Upper lobe of right lung (tissue), 1 donor: ENCODE measurements at regions not wholly inside any gene's neighbourhood (a gene's known extent, or its start where the extent isn't known, plus 50 kb on each side); places are given as distances from the start of the nearest gene placed in this dataset.

Source experiments
- ATAC-seq: fragments of 200-7000 bp; cut with Tn5 transposase; one replicate; pipeline ENCODE4 v1.9.1; 2020; ENCODE audit warnings: mild to moderate bottlenecking, moderate library complexity
- DNase-seq: peaks from one replicate; pipeline ENCODE4 v3.0.0-alpha.2; 2020
- H3K27ac ChIP-seq: fragments of 200-600 bp; one replicate; pipeline ENCODE4 v1.8.0; 2022
- H3K27me3 ChIP-seq: fragments of 200-600 bp; one replicate; pipeline ENCODE4 v1.8.0; 2022; ENCODE audit warnings: mild to moderate bottlenecking
- H3K36me3 ChIP-seq: fragments of 200-600 bp; one replicate; pipeline ENCODE4 v1.8.0; 2022
- H3K4me1 ChIP-seq: fragments of 200-600 bp; one replicate; pipeline ENCODE4 v1.8.0; 2022
- H3K4me3 ChIP-seq: fragments of 200-600 bp; one replicate; pipeline ENCODE4 v1.8.0; 2022; ENCODE audit warnings: mild to moderate bottlenecking
- H3K9me3 ChIP-seq: fragments of 200-600 bp; one replicate; pipeline ENCODE4 v1.8.0; 2022
- intact Hi-C: fragments of 100-400 bp; cut with DNase I; formaldehyde crosslinking; loops from one replicate; pipeline ENCODE4 v1.11.0; 2022
- TF ChIP-seq, protein P1 (sequence below): fragments of 200-600 bp; IDR thresholded peaks from one replicate; pipeline ENCODE4 v1.8.0; 2022; ENCODE audit warnings: antibody characterized with exemption
- donor health status: DM: no; HTN: yes; CAD: no; lungs with severe emphysema.

DNA sequence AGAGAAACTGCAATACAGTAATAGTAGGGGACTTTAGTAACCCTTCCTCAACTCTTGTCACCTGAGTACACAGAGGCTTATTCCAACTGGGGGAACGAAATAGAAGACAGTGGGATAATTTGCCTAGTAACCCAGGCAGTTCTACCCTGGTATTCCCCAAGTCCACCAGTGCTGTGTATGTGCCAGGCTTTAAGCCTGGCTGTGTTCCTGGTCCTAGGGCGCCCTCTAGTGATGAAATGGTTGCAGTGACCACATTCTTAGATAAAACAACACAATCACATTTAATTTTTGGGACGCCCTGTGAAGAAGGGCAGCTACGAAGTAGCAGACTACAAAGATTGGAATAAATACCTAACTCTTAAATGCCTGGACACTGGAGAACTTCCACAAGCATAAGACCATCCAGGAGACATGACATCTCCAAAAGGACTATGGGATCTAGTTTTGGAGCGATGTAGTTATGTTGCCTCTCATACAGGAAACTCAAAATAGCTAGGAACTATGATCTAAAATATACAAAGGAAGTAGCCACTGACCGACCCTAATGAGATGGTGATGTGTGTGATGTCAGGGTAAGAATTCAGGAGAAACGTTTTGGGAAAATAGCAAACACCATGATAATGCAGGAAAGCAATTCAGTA is 163.0 kb upstream of the XIST start:
- ATAC-seq, result peak; percentile 90
- TF ChIP-seq, protein P1, sequence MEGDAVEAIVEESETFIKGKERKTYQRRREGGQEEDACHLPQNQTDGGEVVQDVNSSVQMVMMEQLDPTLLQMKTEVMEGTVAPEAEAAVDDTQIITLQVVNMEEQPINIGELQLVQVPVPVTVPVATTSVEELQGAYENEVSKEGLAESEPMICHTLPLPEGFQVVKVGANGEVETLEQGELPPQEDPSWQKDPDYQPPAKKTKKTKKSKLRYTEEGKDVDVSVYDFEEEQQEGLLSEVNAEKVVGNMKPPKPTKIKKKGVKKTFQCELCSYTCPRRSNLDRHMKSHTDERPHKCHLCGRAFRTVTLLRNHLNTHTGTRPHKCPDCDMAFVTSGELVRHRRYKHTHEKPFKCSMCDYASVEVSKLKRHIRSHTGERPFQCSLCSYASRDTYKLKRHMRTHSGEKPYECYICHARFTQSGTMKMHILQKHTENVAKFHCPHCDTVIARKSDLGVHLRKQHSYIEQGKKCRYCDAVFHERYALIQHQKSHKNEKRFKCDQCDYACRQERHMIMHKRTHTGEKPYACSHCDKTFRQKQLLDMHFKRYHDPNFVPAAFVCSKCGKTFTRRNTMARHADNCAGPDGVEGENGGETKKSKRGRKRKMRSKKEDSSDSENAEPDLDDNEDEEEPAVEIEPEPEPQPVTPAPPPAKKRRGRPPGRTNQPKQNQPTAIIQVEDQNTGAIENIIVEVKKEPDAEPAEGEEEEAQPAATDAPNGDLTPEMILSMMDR, result peak; percentile 64
- Histone ChIP-seq H3K4me1 (no peaks in the 10 kb centered on the region), H3K27me3 (no peaks in the 10 kb centered on the region), H3K4me3 (no peak overlapping the region), H3K27ac (no peak overlapping the region), H3K9me3 (no peaks in the 10 kb centered on the region), H3K36me3 (no peaks in the 10 kb centered on the region)
- DNase-seq, result peak; percentile 49
- intact Hi-C loops, result no loop called here

DNA sequence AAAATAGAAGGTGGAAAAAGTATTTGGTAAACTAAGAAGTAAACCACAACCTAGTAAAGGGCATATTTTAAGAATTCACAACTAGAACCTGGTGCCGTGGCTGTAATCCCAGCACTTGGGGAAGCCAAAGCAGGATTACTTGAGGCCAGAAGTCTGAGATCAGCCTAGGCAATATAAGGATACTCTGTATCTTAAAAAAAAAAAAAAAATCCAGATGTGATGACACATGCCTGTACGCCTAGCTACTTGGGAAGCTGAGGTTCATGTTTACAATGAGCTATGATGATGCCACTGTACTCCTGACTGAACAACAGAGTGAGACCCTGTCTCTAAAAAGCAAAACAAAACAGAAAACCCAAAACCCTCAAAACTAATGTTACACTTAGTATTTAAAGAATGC is 156.5 kb upstream of the XIST start:
- DNase-seq, result no peak
- Histone ChIP-seq H3K4me3 (no peak overlapping the region), H3K27ac (no peak overlapping the region), H3K36me3 (no peaks in the 10 kb centered on the region), H3K9me3 (no peaks in the 10 kb centered on the region), H3K4me1 (no peaks in the 10 kb centered on the region), H3K27me3 (no peaks in the 10 kb centered on the region)
- intact Hi-C loops, result no loop called here
- no peak for ATAC-seq
- TF ChIP-seq, protein P1, result no peak

DNA sequence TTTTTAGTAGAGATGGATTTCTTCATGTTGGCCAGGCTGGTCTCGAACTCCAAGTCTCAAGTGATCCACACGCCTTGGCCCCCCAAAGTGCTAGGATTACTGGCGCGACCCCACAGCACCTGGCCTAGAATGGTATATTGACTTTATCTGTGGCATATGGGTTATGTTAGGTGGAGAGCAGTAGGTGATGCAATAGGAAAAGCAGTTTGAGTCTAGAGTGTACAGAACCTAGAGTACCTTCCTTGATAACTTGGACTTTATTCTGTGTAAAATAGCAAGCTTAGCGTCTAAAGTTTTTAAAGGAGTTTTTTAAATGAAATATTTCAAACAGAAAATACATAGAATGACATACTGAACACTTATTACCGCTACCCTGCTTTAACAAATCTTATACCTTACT is 139.5 kb upstream of the XIST start:
- Histone ChIP-seq H3K9me3 (no peaks in the 10 kb centered on the region), H3K27me3 (no peaks in the 10 kb centered on the region), H3K27ac (no peak overlapping the region), H3K4me3 (no peak overlapping the region), H3K36me3 (no peaks in the 10 kb centered on the region), H3K4me1 (no peaks in the 10 kb centered on the region)
- TF ChIP-seq, protein P1, result no peak
- no peak for DNase-seq
- intact Hi-C loops, result no loop called here
- no peak for ATAC-seq

DNA sequence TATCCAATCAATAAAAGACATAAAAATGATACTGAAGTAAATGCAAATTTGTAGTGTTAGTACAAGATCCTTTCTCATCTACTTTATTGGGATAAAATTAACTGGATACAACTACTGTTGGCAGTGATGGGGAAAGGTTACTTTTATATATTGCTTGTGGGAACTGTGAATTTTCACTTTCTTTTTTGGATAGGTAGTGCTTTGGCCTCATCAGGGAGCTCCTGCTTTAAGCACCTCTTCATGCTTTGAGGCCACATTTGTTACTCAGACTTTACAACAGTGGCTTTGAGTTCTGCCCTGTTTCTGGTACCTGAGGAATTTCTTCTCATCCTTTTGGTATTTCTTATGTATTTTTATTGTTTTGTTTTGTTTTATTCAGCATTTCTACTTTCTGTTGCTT is 134.7 kb upstream of the XIST start:
- no peaks in the 10 kb centered on the region for H3K9me3 ChIP-seq
- H3K36me3 ChIP-seq, result no peaks in the 10 kb centered on the region
- TF ChIP-seq, protein P1, result no peak
- ATAC-seq (no peak), DNase-seq (no peak)
- intact Hi-C loops, result no loop called here
- H3K4me3 ChIP-seq, result no peak overlapping the region
- no peaks in the 10 kb centered on the region for H3K4me1 ChIP-seq
- no peak overlapping the region for H3K27ac ChIP-seq
- no peaks in the 10 kb centered on the region for H3K27me3 ChIP-seq

DNA sequence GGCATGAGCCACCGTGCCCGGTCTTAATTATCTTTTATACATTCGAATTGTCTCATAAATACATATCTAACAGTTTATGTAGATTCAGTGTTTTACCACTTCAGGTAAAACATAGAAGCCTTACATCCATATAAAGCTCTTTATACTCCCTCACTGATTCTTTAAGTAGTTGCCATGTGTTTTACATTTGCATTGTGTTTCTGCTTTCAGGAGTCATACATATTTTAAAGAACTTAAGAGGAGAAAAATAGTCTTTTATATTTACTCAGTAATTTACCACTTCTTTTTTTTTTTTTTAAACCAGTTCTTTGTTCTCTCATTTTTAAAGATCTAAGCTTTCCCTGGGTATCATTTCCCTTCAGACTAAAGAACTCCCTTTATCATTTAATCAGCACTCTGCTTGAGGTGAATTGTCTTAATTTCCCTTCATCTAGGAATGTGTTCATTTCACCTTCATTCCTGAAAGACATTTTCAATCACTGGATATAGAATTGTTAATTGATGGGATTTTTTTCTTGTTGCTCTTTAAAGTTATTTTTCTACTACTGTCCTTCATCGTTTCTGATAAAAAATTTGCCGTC is 127.1 kb upstream of the XIST start:
- DNase-seq, result no peak
- no peak overlapping the region for H3K27ac ChIP-seq
- no peaks in the 10 kb centered on the region for H3K27me3 ChIP-seq
- TF ChIP-seq, protein P1, result no peak
- no peaks in the 10 kb centered on the region for H3K36me3 ChIP-seq
- intact Hi-C loops, result no loop called here
- no peaks in the 10 kb centered on the region for H3K4me1 ChIP-seq
- H3K4me3 ChIP-seq, result no peak overlapping the region
- no peak for ATAC-seq
- no peaks in the 10 kb centered on the region for H3K9me3 ChIP-seq
